ENCODE measurements at regions not wholly inside any gene's neighbourhood (a gene's known extent, or its start where the extent isn't known, plus 50 kb on each side); places are given as distances from the start of the nearest gene placed in this dataset.

DNA sequence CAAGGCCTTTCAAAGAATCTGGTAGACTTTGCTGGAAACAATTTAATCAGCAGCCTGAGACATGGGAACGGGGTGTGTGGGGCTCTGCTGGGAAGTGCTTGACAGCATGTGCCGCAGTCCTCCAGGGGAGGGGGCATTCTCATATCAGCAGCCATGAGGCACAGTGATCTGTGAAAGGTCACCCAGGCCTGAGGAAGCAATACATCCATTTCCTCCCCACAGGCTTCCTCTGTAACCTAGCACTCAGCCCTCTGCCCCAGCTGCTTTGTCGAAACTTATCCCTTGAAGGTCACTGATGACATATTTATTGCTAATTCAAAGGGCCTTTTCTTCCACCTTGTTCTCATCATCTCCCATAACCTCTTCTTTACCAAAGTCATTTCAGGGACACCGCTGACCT is 103.3 kb downstream of the TNFAIP3 start:
- TF ChIP-seq POLR2A (IDR thresholded peaks at IDR 0.05) (no peak), POLR2AphosphoS5 (IDR thresholded peaks at IDR 0.05) (no peak)
- TF ChIP-seq, protein P1, sequence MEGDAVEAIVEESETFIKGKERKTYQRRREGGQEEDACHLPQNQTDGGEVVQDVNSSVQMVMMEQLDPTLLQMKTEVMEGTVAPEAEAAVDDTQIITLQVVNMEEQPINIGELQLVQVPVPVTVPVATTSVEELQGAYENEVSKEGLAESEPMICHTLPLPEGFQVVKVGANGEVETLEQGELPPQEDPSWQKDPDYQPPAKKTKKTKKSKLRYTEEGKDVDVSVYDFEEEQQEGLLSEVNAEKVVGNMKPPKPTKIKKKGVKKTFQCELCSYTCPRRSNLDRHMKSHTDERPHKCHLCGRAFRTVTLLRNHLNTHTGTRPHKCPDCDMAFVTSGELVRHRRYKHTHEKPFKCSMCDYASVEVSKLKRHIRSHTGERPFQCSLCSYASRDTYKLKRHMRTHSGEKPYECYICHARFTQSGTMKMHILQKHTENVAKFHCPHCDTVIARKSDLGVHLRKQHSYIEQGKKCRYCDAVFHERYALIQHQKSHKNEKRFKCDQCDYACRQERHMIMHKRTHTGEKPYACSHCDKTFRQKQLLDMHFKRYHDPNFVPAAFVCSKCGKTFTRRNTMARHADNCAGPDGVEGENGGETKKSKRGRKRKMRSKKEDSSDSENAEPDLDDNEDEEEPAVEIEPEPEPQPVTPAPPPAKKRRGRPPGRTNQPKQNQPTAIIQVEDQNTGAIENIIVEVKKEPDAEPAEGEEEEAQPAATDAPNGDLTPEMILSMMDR (IDR thresholded peaks at IDR 0.05), result no peak

All from stomach (tissue), 4 donors.